Small intestine (tissue), 7 donors: ENCODE measurements at regions not wholly inside any gene's neighbourhood (a gene's known extent, or its start where the extent isn't known, plus 50 kb on each side); places are given as distances from the start of the nearest gene placed in this dataset.
A peak's percentile ranks its signal among the peaks of the same experiment; 100 is the strongest.
"Not testable (repeated sequence)": the region's sequence is repeated elsewhere in the genome, so short reads cannot be mapped to it uniquely, and the experiment has no call there.

ENCODE experiments used
- DNase-seq, 2 donors: peaks; one replicate each; pipeline versions ENCODE4 v3.0.0 to v3.0.0-alpha.2; 2013
- FAIRE-seq: peaks from 2 replicates; lab custom pipeline; 2012; peaks lifted over from hg19 to GRCh38; lab: Jason Lieb, UNC
- H3K27ac ChIP-seq, 3 donors: one replicate each; pipeline ENCODE4 v1.5.1; 2013; ENCODE audit warnings: low read length in 2 of 3, mild to moderate bottlenecking in 2 of 3, control low read depth in 1 of 3, inconsistent platforms in 1 of 3, low read depth in 1 of 3, moderate library complexity in 1 of 3
- H3K27me3 ChIP-seq, 3 donors: one replicate each; pipeline ENCODE4 v1.6.1; 2013; ENCODE audit warnings: low read length in 3 of 3, inconsistent platforms in 1 of 3; ENCODE audit not compliant: control insufficient read depth in 3 of 3, insufficient read depth in 3 of 3
- H3K36me3 ChIP-seq, 3 donors: one replicate each; pipeline ENCODE4 v1.6.1; 2013; ENCODE audit warnings: low read length in 3 of 3, inconsistent platforms in 1 of 3, low read depth in 1 of 3, mild to moderate bottlenecking in 1 of 3, moderate library complexity in 1 of 3; ENCODE audit not compliant: control insufficient read depth in 3 of 3, insufficient read depth in 2 of 3
- H3K4me1 ChIP-seq, 3 donors: one replicate each; pipeline ENCODE4 v1.6.1; 2013; ENCODE audit warnings: low read length in 2 of 3, inconsistent platforms in 1 of 3, low read depth in 1 of 3, mild to moderate bottlenecking in 1 of 3, moderate library complexity in 1 of 3; ENCODE audit not compliant: control insufficient read depth in 3 of 3, insufficient read depth in 2 of 3
- H3K4me3 ChIP-seq, 3 donors: one replicate each; pipeline ENCODE4 v1.5.1; 2013; ENCODE audit warnings: low read length in 3 of 3, control low read depth in 1 of 3, inconsistent platforms in 1 of 3, low read depth in 1 of 3, mild to moderate bottlenecking in 1 of 3, moderate library complexity in 1 of 3
- H3K9me3 ChIP-seq, 2 donors: one replicate each; pipeline ENCODE4 v1.6.1; 2013; ENCODE audit warnings: low read depth in 1 of 2, low read length in 1 of 2; ENCODE audit not compliant: control insufficient read depth in 2 of 2, insufficient read depth in 1 of 2
- whole genome bisulfite sequencing, 3 donors: extraction: QIAGEN DNeasy Blood & Tissue Kit; methylation state at CpG; one replicate each; pipeline ENCODE4 v1.1.7; 2013; 5-methylcytosine and 5-hydroxymethylcytosine counted together
- donor health status: healthy with polysubstance abuse.
- donor health status: control.
- donor health status: control.
- donor health status: Bipolar disorder and iron deficiency.
- donor health status: healthy.

GRCh38 chr1:79704067-79704466 is 697.5 kb upstream of the ADGRL4 start:
- H3K36me3 ChIP-seq, result no peaks in the 10 kb centered on the region
- H3K4me3 ChIP-seq, result no peak overlapping the region
- H3K9me3 ChIP-seq, result no peaks in the 10 kb centered on the region
- DNase-seq (no peak), FAIRE-seq (no peak)
- no peaks in the 10 kb centered on the region for H3K4me1 ChIP-seq
- WGBS, 3 donors, result 89 to 95% (median 92%) methylated on average over 1 of the region's 1 CpG
- H3K27ac ChIP-seq, result no peak overlapping the region
- no peaks in the 10 kb centered on the region for H3K27me3 ChIP-seq

GRCh38 chr1:79702336-79702999 is 695.9 kb upstream of the ADGRL4 start:
- not testable (repeated sequence) for DNase-seq, FAIRE-seq

GRCh38 chr1:79695138-79695537 is 688.6 kb upstream of the ADGRL4 start:
- Histone ChIP-seq H3K36me3 (no peaks in the 10 kb centered on the region), H3K27me3 (no peaks in the 10 kb centered on the region), H3K9me3 (no peaks in the 10 kb centered on the region), H3K4me3 (no peak overlapping the region), H3K4me1 (peaks cover 0 to 30% (median 0%) of the 10 kb centered on the region in 3 donors), H3K27ac (no peak overlapping the region)
- FAIRE-seq (no peak), DNase-seq (peak in 1 of 2 donors; percentile 27)

More at GRCh38 chr1:79702336-79702999, 695.9 kb upstream of the ADGRL4 start:
- not testable (repeated sequence) for H3K9me3 ChIP-seq, H3K27ac ChIP-seq, H3K4me3 ChIP-seq, H3K36me3 ChIP-seq, H3K27me3 ChIP-seq, H3K4me1 ChIP-seq
- 27 to 46% (median 27%) methylated on average over 4 of the region's 4 CpGs for WGBS, 3 donors

- no peaks in the 10 kb centered on the region for H3K27me3 ChIP-seq
- H3K4me3 ChIP-seq, result no peak overlapping the region
- 27 to 50% (median 46%) methylated on average over 1 of the region's 1 CpG for WGBS, 3 donors
- no peak for DNase-seq
- H3K27ac ChIP-seq, result no peak overlapping the region
- FAIRE-seq, result no peak
- H3K9me3 ChIP-seq, result no peaks in the 10 kb centered on the region
- H3K36me3 ChIP-seq, result no peaks in the 10 kb centered on the region
- H3K4me1 ChIP-seq, result peaks cover 0 to 30% (median 0%) of the 10 kb centered on the region in 3 donors
Observed at GRCh38 chr1:79694241-79694640, 687.7 kb upstream of the ADGRL4 start.

- FAIRE-seq (no peak), DNase-seq (no peak)
- WGBS, 3 donors, result 32 to 47% (median 36%) methylated on average over 2 of the region's 2 CpGs
- Histone ChIP-seq H3K4me1 (peaks cover 0 to 30% (median 0%) of the 10 kb centered on the region in 3 donors), H3K9me3 (no peaks in the 10 kb centered on the region), H3K27ac (no peak overlapping the region), H3K27me3 (no peaks in the 10 kb centered on the region), H3K4me3 (no peak overlapping the region), H3K36me3 (no peaks in the 10 kb centered on the region)
Observed at GRCh38 chr1:79693441-79694114, 687.0 kb upstream of the ADGRL4 start.

GRCh38 chr1:79692519-79692918 is 686.0 kb upstream of the ADGRL4 start:
- Histone ChIP-seq H3K9me3 (no peaks in the 10 kb centered on the region), H3K36me3 (no peaks in the 10 kb centered on the region), H3K4me1 (peaks cover 0 to 30% (median 0%) of the 10 kb centered on the region in 3 donors), H3K27me3 (no peaks in the 10 kb centered on the region), H3K4me3 (no peak overlapping the region), H3K27ac (no peak overlapping the region)
- FAIRE-seq (no peak), DNase-seq (peak; percentile 17 to 77)

- Histone ChIP-seq H3K4me3 (no peak overlapping the region), H3K27ac (no peak overlapping the region), H3K9me3 (no peaks in the 10 kb centered on the region), H3K27me3 (no peaks in the 10 kb centered on the region), H3K36me3 (no peaks in the 10 kb centered on the region), H3K4me1 (peaks cover 0 to 19% (median 0%) of the 10 kb centered on the region in 3 donors)
- 74 to 79% (median 78%) methylated on average over 2 of the region's 2 CpGs for WGBS, 3 donors
- DNase-seq, result no peak
- no peak for FAIRE-seq
Observed at GRCh38 chr1:79688932-79689331, 682.4 kb upstream of the ADGRL4 start.

- no peaks in the 10 kb centered on the region for H3K27me3 ChIP-seq
- no peaks in the 10 kb centered on the region for H3K9me3 ChIP-seq
- H3K36me3 ChIP-seq, result no peaks in the 10 kb centered on the region
- no peak for DNase-seq
- no peak for FAIRE-seq
- H3K27ac ChIP-seq, result no peak overlapping the region
- H3K4me1 ChIP-seq, result no peaks in the 10 kb centered on the region
- no peak overlapping the region for H3K4me3 ChIP-seq
Observed at GRCh38 chr1:79683420-79683819, 676.9 kb upstream of the ADGRL4 start.
